ENCODE measurements at regions not wholly inside any gene's neighbourhood (a gene's known extent, or its start where the extent isn't known, plus 50 kb on each side); places are given as distances from the start of the nearest gene placed in this dataset.

DNA sequence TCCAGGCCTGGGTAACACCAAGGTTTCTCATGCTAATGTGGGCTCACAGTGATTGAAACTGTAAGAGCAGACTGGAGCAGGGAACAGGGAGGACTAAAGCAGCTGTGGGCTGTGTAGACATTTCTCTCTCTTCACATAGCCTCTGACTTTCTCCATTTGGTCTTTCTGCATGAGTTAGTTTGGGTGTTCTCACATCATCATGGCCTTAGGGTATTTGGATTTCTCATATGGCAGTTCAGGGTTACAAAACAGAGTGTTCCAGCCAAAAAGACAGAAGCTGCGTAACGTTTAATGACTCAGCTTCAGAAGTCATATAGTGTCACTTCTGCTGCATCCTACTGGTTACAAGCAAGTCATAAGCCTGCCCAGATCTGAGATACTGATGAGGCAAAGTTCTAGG, 52.0 kb upstream of the OSBPL8 start:
- TF ChIP-seq, protein P1, sequence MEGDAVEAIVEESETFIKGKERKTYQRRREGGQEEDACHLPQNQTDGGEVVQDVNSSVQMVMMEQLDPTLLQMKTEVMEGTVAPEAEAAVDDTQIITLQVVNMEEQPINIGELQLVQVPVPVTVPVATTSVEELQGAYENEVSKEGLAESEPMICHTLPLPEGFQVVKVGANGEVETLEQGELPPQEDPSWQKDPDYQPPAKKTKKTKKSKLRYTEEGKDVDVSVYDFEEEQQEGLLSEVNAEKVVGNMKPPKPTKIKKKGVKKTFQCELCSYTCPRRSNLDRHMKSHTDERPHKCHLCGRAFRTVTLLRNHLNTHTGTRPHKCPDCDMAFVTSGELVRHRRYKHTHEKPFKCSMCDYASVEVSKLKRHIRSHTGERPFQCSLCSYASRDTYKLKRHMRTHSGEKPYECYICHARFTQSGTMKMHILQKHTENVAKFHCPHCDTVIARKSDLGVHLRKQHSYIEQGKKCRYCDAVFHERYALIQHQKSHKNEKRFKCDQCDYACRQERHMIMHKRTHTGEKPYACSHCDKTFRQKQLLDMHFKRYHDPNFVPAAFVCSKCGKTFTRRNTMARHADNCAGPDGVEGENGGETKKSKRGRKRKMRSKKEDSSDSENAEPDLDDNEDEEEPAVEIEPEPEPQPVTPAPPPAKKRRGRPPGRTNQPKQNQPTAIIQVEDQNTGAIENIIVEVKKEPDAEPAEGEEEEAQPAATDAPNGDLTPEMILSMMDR (IDR thresholded peaks at IDR 0.05) = no peak
- TF ChIP-seq, protein P2, sequence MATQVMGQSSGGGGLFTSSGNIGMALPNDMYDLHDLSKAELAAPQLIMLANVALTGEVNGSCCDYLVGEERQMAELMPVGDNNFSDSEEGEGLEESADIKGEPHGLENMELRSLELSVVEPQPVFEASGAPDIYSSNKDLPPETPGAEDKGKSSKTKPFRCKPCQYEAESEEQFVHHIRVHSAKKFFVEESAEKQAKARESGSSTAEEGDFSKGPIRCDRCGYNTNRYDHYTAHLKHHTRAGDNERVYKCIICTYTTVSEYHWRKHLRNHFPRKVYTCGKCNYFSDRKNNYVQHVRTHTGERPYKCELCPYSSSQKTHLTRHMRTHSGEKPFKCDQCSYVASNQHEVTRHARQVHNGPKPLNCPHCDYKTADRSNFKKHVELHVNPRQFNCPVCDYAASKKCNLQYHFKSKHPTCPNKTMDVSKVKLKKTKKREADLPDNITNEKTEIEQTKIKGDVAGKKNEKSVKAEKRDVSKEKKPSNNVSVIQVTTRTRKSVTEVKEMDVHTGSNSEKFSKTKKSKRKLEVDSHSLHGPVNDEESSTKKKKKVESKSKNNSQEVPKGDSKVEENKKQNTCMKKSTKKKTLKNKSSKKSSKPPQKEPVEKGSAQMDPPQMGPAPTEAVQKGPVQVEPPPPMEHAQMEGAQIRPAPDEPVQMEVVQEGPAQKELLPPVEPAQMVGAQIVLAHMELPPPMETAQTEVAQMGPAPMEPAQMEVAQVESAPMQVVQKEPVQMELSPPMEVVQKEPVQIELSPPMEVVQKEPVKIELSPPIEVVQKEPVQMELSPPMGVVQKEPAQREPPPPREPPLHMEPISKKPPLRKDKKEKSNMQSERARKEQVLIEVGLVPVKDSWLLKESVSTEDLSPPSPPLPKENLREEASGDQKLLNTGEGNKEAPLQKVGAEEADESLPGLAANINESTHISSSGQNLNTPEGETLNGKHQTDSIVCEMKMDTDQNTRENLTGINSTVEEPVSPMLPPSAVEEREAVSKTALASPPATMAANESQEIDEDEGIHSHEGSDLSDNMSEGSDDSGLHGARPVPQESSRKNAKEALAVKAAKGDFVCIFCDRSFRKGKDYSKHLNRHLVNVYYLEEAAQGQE (IDR thresholded peaks at IDR 0.05; ENCODE audit: insufficient read depth in 1 of 2, low read depth in 2 of 2, low read length in 1 of 2) = no peak
- no peak for TF ChIP-seq POLR2AphosphoS5 (IDR thresholded peaks at IDR 0.05; ENCODE audit: low read depth, low read length)
- TF ChIP-seq SIN3A (IDR thresholded peaks at IDR 0.05; ENCODE audit: borderline replicate concordance, insufficient read depth, low read depth, low read length) = no peak
- no peak for TF ChIP-seq TCF7L2 (IDR thresholded peaks at IDR 0.05; ENCODE audit: low read depth, low read length)
